Right ventricle myocardium inferior (tissue), 1 donor: ENCODE measurements at regions not wholly inside any gene's neighbourhood (a gene's known extent, or its start where the extent isn't known, plus 50 kb on each side); places are given as distances from the start of the nearest gene placed in this dataset. TPM values are rescaled to one million over a fixed set of nuclear protein-coding genes. Genes with fewer than 3 reads are reported as not detected.
"Not testable (repeated sequence)": the region's sequence is repeated elsewhere in the genome, so short reads cannot be mapped to it uniquely, and the experiment has no call there.

Experiments used
- ATAC-seq: fragments of 200-7000 bp; cut with Tn5 transposase; one replicate; pipeline ENCODE4 v1.9.1; 2020; ENCODE audit warnings: mild to moderate bottlenecking, moderate library complexity
- DNase-seq: peaks from one replicate; pipeline ENCODE4 v3.0.0; 2021; ENCODE audit errors: missing footprints
- intact Hi-C: fragments of 100-400 bp; cut with DNase I; formaldehyde crosslinking; loops from one replicate; pipeline ENCODE4 v1.11.0; 2022
- microRNA-seq: library from miRNA; unstranded; fragments of <30 nt; microRNA quantifications from one replicate; pipeline ENCODE4 v1.2.0, GENCODE V29; 2020
- donor health status: DM: no; HTN: yes; CAD: no; lungs with severe emphysema.

DNA sequence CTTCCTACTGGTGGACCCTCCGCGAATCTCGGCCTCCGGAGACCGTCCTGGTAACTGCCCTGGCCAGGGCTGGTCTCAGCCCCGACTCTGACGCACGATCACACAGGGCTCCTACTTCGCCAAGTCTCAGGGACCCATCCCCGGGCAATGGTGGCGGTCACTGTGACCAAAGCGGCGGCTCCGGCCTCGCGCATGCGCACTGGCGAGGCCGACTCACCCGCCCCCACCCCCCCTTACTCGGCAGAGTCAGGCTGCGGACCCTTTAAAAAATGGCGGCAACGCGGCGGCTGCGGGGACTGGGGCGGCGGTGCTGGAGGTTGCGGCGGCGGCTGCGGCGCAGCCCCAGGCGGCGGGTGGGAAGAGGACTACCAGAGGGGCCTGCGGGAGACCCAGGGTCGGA lies 1581.3 kb downstream of the FOXD4L5 start:
- peak; percentile 80 for DNase-seq
- intact Hi-C loops, ATAC-seq: not testable (repeated sequence)

DNA sequence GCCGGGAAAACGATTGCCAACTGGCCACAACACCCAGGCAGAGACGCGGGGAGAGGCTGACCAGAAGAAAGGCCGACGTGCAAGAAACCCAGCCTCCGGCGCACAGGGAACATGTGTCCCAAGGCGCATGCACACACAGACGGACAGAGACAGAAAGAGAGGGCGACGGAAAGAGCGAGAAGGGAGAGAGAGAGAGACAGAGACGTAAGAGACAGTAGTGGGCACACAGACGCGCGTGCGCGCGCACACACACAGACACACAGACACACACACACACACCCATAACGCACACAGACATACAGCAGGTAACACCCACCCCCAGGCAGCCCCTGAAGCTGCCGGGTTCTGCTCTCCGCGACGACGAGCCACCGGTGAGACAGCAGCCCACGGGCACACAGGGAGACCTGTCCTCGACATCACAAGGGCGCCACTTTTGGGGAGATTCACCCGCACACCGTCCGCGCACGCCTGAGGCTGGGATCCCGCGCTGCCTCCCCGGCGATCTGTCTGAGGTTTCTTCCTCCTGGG lies 1581.8 kb downstream of the FOXD4L5 start:
- DNase-seq, ATAC-seq, intact Hi-C loops: not testable (repeated sequence)

Small RNAs in the stretch of these regions (microRNA-seq; reads per million reads assigned to microRNA genes)
- gene MIR4477B, result not detected
